ENCODE measurements at regions not wholly inside any gene's neighbourhood (a gene's known extent, or its start where the extent isn't known, plus 50 kb on each side); places are given as distances from the start of the nearest gene placed in this dataset.
"Not testable (repeated sequence)": the region's sequence is repeated elsewhere in the genome, so short reads cannot be mapped to it uniquely, and the experiment has no call there.

GRCh38 chr2:239882331-239882732, 142.8 kb downstream of the NDUFA10 start:
- DNase-seq: peak; percentile 16

- no peak for DNase-seq
Observed at GRCh38 chr2:239881561-239882320, 143.4 kb downstream of the NDUFA10 start.

GRCh38 chr2:239881031-239881471, 144.1 kb downstream of the NDUFA10 start:
- no peak for DNase-seq

- DNase-seq: no peak
Observed at GRCh38 chr2:239880396-239880795, 144.7 kb downstream of the NDUFA10 start.

- no peak for DNase-seq
Observed at GRCh38 chr2:239879423-239880084, 145.6 kb downstream of the NDUFA10 start.

GRCh38 chr2:239878686-239879085, 146.5 kb downstream of the NDUFA10 start:
- DNase-seq: no peak

GRCh38 chr2:239876948-239877289, 148.2 kb downstream of the NDUFA10 start:
- no peak for DNase-seq

- no peak for DNase-seq
Observed at GRCh38 chr2:239876271-239876947, 148.7 kb downstream of the NDUFA10 start.

- no peak for DNase-seq
Observed at GRCh38 chr2:239874636-239875356, 150.3 kb downstream of the NDUFA10 start.

- DNase-seq: no peak
Observed at GRCh38 chr2:239873656-239874635, 151.2 kb downstream of the NDUFA10 start.

GRCh38 chr2:239871481-239872435, 153.4 kb downstream of the NDUFA10 start:
- DNase-seq: no peak

- DNase-seq: no peak
Observed at GRCh38 chr2:239870863-239871262, 154.3 kb downstream of the NDUFA10 start.

- DNase-seq: no peak
Observed at GRCh38 chr2:239870276-239870675, 154.9 kb downstream of the NDUFA10 start.

GRCh38 chr2:239869272-239870155, 155.6 kb downstream of the NDUFA10 start:
- DNase-seq: no peak

- DNase-seq: no peak
Observed at GRCh38 chr2:239868556-239869181, 156.5 kb downstream of the NDUFA10 start.

- no peak for DNase-seq
Observed at GRCh38 chr2:239866778-239867177, 158.4 kb downstream of the NDUFA10 start.

- no peak for DNase-seq
Observed at GRCh38 chr2:239866350-239866749, 158.8 kb downstream of the NDUFA10 start.

- not testable (repeated sequence) for DNase-seq
Observed at GRCh38 chr2:239865856-239866255, 159.3 kb downstream of the NDUFA10 start.

- no peak for DNase-seq
Observed at GRCh38 chr2:239865059-239865639, 160.0 kb downstream of the NDUFA10 start.

Data from CD4-positive, alpha-beta T cell treated with Interferon gamma for 1 hour (primary cell).